HUES48 (cell line): ENCODE measurements at regions not wholly inside any gene's neighbourhood (a gene's known extent, or its start where the extent isn't known, plus 50 kb on each side); places are given as distances from the start of the nearest gene placed in this dataset.
A peak's percentile ranks its signal among the peaks of the same experiment; 100 is the strongest.
"Not testable (repeated sequence)": the region's sequence is repeated elsewhere in the genome, so short reads cannot be mapped to it uniquely, and the experiment has no call there.

Experiments used
- H3K27ac ChIP-seq: one replicate; pipeline ENCODE4 v1.7.0; 2013; ENCODE audit warnings: low read depth, low read length, inconsistent platforms
- H3K27me3 ChIP-seq: 2 replicates; pipeline ENCODE4 v1.6.1; 2013; ENCODE audit warnings: mild to moderate bottlenecking, low read length; ENCODE audit not compliant: control insufficient read depth, insufficient read depth
- H3K36me3 ChIP-seq: 2 replicates; pipeline ENCODE4 v1.6.1; 2013; ENCODE audit warnings: low read length; ENCODE audit not compliant: control insufficient read depth, insufficient read depth
- H3K4me1 ChIP-seq: 2 replicates; pipeline ENCODE4 v1.6.1; 2013; ENCODE audit warnings: mild to moderate bottlenecking, low read length; ENCODE audit not compliant: control insufficient read depth, insufficient read depth
- H3K4me3 ChIP-seq: 2 replicates; pipeline ENCODE4 v1.5.1; 2013; ENCODE audit warnings: mild to moderate bottlenecking, low read depth, low read length
- H3K9ac ChIP-seq: 2 replicates; pipeline ENCODE4 v1.6.1; 2013; ENCODE audit warnings: mild to moderate bottlenecking, low read depth, low read length, moderate library complexity
- H3K9me3 ChIP-seq: 2 replicates; pipeline ENCODE4 v1.6.1; 2013; ENCODE audit warnings: low read length; ENCODE audit not compliant: control insufficient read depth, insufficient read depth

DNA sequence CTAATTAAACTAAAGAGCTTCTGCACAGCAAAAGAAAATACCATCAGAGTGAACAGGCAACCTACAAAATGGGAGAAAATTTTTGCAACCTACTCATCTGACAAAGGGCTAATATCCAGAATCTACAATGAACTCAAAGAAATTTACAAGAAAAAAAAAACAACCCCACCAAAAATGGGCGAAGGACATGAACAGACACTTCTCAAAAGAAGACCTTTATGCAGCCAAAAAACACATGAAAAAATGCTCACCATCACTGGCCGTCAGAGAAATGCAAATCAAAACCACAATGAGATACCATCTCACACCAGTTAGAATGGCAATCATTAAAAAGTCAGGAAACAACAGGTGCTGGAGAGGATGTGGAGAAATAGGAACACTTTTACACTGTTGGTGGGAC, 100.7 kb downstream of the GPX5 start:
- H3K27ac ChIP-seq, H3K36me3 ChIP-seq, H3K27me3 ChIP-seq, H3K4me1 ChIP-seq, H3K9me3 ChIP-seq, H3K9ac ChIP-seq, H3K4me3 ChIP-seq: not testable (repeated sequence)

DNA sequence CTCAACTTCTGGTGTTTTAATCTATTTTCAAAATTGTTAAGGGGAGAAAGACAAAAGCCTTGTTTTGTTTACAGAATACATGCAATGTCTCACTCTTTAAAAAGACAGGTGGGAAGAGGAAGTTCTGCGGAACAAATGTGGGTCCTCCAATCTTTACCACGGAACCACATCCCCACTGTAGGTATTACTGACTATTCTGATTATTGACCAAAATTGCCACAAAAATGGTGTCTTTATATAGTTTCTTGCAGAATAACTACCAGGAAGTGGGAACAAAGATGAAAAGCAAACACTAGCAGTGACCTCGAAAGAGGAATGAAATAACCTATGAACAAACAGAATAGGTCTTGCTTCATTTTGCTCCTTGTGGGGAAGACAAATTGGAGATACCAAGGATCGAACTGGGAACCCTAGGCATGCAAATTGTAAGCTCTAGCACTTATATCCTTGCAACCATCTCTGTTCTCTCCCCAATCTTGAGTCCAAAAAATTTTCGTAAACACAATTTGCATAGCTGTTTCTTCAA, 106.7 kb downstream of the GPX5 start:
- Histone ChIP-seq H3K27me3 (peaks cover 47% of the 10 kb centered on the region), H3K4me3 (no peak overlapping the region), H3K36me3 (no peaks in the 10 kb centered on the region), H3K9me3 (no peaks in the 10 kb centered on the region), H3K27ac (no peak overlapping the region), H3K9ac (no peak overlapping the region), H3K4me1 (no peaks in the 10 kb centered on the region; the same call in 1 of the 2 replicates)

DNA sequence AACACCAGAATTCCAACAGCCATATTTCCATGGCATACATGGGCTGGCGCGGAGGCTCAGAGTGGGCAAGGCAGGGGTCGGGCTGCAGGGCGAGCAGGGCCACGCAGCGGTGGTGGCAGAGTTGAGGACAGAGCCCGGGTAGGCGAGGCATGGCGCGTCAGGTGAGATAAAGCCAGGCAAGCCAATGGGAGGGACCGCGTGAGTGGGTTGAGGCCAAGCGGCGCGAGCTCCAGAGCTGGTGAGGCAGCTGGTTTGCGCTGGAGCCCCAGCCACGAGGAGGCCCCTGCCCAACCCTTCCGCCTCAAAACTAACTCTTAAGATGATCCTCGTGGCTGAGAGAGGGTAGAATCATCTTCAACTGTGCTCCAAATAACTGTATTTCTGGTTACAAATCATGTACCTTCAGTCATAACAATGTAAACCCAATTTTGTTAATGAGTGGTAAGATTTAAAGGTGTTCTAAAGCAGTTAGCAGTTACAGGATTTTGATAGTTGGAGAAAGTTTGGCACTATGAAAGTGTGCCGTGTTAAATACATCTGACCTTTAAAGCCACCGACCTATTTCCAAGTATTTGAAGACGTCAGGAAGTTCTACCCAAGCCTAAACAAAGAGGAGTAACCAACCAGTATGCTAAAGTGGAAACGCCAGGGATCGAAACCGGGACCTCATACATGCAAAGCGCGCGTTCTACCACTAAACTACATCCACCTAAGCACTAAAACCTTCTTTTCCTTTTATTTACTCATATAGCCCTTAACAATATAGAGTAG, 107.9 kb downstream of the GPX5 start:
- H3K27ac ChIP-seq = no peak overlapping the region
- peak overlapping the region; percentile 85 for H3K4me3 ChIP-seq
- peaks cover 56% of the 10 kb centered on the region for H3K27me3 ChIP-seq
- H3K4me1 ChIP-seq = no peaks in the 10 kb centered on the region; the same call in 1 of the 2 replicates
- no peaks in the 10 kb centered on the region for H3K36me3 ChIP-seq
- H3K9me3 ChIP-seq = no peaks in the 10 kb centered on the region
- H3K9ac ChIP-seq = no peak overlapping the region

DNA sequence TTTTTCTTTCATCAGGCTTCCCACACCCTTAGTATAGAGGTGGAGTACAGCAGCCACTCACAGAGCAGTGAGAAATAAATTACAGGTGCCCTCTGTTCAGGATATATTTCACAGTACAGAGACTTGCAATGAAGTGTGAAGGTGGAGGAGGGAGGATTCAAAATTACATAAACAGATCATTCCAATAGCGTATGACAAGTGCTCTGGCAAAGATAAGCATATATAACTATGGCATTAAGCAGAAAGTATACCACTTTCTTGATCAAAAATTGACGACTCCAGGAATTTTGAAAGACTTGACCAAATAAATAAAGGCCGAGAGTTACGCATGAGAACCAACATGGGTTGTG, 108.7 kb downstream of the GPX5 start:
- peaks cover 56% of the 10 kb centered on the region for H3K27me3 ChIP-seq
- H3K4me3 ChIP-seq = peak overlapping the region; percentile 85
- no peaks in the 10 kb centered on the region for H3K9me3 ChIP-seq
- H3K27ac ChIP-seq = no peak overlapping the region
- no peak overlapping the region for H3K9ac ChIP-seq
- H3K36me3 ChIP-seq = no peaks in the 10 kb centered on the region
- no peaks in the 10 kb centered on the region; the same call in 1 of the 2 replicates for H3K4me1 ChIP-seq

DNA sequence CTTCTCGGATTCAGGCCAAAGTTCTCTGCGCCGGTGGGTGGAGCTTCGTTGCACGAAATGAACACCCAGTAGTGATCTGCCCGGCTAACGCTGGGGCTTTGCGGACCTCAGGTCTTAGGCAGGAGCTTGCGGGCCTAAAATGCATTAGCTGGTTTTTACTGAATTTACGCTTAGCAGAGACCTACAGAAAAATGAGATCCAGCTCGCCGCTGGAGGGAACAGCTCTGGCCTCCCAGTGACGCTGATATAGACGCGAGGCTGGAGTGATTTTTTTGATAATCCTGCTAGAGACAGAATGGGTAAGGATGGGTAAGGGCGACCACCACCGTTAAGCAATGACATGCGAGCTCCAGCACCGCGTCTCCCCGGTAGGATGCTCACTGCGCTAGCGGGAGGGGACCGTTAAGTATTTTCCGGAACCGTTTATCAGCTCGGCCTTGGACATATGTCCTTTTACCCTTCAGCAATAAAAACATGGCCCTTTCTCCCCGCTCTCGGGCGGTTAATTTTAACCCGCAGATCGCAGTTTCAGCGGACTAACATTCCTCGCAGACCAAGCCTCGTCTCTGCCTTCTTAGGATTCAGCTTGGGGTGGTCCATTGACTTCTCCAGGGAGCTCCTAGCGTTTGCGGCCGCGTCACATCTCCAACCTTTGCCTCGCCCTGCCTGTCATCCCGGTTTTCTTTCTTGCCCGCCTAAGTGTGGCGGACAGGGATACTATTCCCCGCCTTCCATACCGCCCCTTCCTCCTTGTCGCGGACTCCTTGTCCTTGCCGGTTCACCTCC, 109.3 kb downstream of the GPX5 start:
- no peak overlapping the region for H3K27ac ChIP-seq
- H3K9me3 ChIP-seq = no peaks in the 10 kb centered on the region
- peaks cover 56% of the 10 kb centered on the region for H3K27me3 ChIP-seq
- peak overlapping the region; percentile 85 for H3K4me3 ChIP-seq
- H3K36me3 ChIP-seq = no peaks in the 10 kb centered on the region
- no peak overlapping the region for H3K9ac ChIP-seq
- no peaks in the 10 kb centered on the region; the same call in 1 of the 2 replicates for H3K4me1 ChIP-seq

DNA sequence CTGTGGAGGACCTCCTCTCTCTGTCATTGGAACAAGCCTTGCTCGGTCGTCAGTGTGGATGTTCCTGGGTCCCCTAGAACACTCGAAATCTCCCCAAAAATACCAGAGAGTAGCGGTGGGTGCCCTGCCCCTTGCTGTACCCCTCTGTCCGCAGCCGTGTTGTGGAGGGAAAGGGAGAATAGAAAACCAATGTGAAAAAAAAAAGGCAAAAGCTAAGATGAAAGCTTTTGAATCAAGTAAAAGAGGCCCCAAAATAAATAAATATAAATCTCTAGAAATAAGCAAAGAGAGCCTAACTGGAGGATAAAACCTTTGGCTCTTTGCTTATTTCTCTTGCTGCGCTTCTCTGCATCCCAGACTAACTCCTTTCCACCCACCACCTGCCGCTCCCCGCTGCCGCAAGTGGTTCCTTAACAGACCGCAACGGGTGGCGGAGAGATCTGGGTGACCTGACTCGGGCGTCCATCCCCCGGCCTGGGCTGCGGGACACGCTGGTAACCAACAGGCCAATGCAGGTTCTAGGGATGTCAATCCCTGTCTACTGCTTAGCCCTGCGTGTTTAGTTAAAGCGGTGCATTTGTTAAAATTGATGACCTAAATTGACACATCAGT, 110.0 kb downstream of the GPX5 start:
- H3K9me3 ChIP-seq = no peaks in the 10 kb centered on the region
- H3K27me3 ChIP-seq = peaks cover 56% of the 10 kb centered on the region
- no peak overlapping the region for H3K9ac ChIP-seq
- H3K27ac ChIP-seq = no peak overlapping the region
- no peaks in the 10 kb centered on the region for H3K36me3 ChIP-seq
- peak overlapping the region; percentile 85 for H3K4me3 ChIP-seq
- no peaks in the 10 kb centered on the region; the same call in 1 of the 2 replicates for H3K4me1 ChIP-seq

DNA sequence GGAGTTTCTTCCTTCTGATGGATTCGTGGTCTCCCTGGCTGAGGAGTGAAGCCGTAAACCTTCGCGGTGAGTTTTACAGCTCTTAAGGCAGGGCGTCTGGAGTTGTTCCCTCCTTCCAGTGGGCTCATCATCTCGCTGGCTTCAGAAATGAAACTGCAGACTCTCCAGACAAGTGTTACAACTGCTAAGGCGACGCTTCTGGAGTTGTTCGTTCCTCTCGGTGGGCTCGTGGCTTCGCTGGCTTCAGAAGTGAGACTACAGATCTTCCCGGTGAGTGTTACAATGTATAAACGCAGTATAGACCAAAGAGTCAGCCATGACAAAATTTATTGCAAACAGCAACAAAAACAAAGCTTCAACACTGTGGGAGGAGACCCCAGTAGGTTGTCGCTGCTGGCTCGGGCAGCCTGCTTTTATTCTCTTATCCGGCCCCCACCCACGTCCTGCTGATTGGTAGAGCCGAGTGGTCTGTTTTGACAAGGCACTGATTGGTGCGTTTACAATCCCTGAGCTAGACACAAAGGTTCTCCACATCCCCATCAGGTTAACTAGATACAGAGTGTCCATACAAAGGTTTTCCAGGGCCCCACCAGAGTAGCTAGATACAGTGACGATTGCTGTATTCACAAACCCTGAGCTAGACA, 113.2 kb downstream of the GPX5 start:
- Histone ChIP-seq H3K9ac (no peak overlapping the region), H3K27me3 (peaks cover 44% of the 10 kb centered on the region), H3K36me3 (no peaks in the 10 kb centered on the region), H3K4me3 (no peak overlapping the region), H3K4me1 (no peaks in the 10 kb centered on the region; the same call in 1 of the 2 replicates), H3K27ac (no peak overlapping the region), H3K9me3 (no peaks in the 10 kb centered on the region)

DNA sequence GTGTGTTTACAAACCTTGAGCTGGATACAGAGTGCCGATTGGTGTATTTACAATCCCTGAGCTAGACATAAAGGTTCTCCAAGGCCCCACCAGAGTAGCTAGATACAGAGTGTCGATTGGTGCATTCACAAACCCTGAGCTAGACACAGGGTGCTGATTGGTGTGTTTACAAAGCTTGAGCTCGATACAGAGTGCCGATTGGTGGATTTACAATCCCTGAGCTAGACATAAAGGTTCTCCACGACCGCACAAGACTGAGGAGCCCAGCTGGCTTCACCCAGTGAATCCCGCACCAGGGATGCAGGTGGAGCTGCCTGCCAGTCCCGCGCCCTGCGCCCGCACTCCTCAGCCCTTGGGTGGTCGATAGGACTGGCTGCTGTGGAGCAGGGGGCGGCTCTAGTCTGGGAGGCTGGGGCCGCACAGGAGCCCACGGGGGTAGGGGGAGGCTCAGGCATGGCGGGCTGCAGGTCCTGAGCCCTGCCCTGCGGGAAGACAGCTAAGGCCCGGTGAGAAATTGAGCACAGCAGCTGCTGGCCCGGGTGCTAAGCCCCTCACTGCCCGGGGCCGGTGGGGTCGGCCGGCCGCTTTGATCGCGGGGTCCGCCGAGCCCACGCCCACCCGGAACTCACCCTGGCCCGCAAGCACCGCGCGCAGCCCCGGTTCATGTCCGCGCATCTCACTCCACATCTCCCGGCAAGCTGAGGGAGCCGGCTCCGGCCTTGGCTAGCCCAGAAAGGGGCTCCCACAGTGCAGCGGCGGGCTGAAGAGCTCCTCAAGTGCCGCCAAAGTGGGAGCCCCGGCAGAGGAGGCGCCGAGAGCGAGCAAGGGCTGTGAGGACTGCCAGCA, 114.0 kb downstream of the GPX5 start:
- H3K4me3 ChIP-seq, H3K9me3 ChIP-seq, H3K9ac ChIP-seq, H3K27ac ChIP-seq, H3K36me3 ChIP-seq, H3K4me1 ChIP-seq: not testable (repeated sequence)
- peaks cover 36% of the 10 kb centered on the region for H3K27me3 ChIP-seq

DNA sequence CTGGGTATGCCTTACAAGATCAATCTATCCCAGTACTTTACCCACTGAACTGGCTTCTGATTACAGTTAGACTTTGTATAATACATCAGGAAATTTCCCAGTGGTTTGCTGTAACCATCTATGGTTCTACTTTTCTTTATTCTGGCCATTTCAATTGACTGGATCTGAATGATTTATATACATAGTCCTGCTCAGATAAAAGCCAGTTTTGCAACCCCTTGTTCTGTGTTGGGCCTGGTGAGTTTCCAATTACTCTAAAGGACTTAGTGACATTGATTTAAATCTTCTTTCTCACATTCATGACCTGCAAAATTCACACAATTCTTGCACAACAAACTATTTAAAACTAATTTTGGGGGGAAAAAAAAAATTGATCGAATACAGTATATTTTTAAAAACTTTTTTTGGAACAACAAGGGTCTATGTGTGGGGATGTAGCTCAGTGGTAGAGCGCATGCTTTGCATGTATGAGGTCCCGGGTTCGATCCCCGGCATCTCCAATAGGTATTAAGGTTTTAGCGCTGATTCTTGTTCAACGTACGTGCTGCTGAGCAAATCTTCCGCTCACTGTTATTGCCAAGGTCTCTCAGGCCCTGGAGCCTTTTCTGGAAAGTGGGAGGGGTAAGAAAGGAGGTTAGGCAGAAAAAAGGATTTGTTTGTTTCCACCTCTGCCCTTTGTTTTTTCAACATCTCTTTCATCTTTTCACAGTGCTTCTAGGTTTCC, 117.5 kb downstream of the GPX5 start:
- Histone ChIP-seq H3K4me1 (no peaks in the 10 kb centered on the region), H3K27me3 (0 out of 2 replicates have a peak, but pooled peaks cover under 1% of the 10 kb centered on the region), H3K9ac (no peak overlapping the region), H3K27ac (no peak overlapping the region), H3K9me3 (no peaks in the 10 kb centered on the region), H3K4me3 (peak overlapping the region; percentile 56), H3K36me3 (no peaks in the 10 kb centered on the region)
